ENCODE measurements at regions not wholly inside any gene's neighbourhood (a gene's known extent, or its start where the extent isn't known, plus 50 kb on each side); places are given as distances from the start of the nearest gene placed in this dataset.

DNA sequence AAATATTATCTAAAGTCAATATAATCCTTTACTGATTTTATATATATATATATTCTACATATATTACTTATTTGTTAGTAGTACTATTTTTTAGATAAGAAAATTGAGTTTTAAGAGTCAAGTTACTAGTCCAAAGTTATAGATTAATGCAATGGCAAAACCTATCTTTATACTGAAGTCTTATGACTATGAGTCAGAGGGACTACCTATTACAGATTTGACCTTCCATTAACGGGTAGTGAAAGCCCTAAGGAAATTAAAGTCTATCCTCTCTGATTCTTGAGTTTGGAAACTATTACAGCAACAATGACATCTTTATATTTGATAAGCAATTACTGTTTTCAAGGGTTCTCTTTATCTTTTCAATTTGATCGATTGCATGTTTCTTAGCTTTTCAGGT, 315.8 kb downstream of the CASP12 start:
- Histone ChIP-seq H3K4me2 (ENCODE audit: low read depth, low read length) (no peak overlapping the region), H3K18ac (ENCODE audit: low read depth, low read length) (no peak overlapping the region), H2AK5ac (ENCODE audit: low read depth, low read length) (no peak overlapping the region), H3K4me3 (ENCODE audit: insufficient read depth, low read depth, low read length) (no peak overlapping the region), H4K8ac (ENCODE audit: low read depth in 2 of 2, low read length in 2 of 2) (no peak overlapping the region), H3K9me3 (ENCODE audit: control insufficient read depth, insufficient read depth, low read length) (peaks cover 2% of the 10 kb centered on the region; the same call in 1 of the 2 replicates), H3K9ac (ENCODE audit: low read depth, low read length) (no peak overlapping the region), H2AK9ac (replicated peaks; ENCODE audit: low read depth, low read length, poor library complexity) (no peak overlapping the region), H3K9me1 (ENCODE audit: insufficient read depth, low read length) (no peaks in the 10 kb centered on the region), H3K56ac (ENCODE audit: extremely low read depth, insufficient read depth, low read length) (no peak overlapping the region), H3K14ac (replicated peaks; ENCODE audit: low read depth, low read length) (no peak overlapping the region), H3K4me1 (ENCODE audit: control insufficient read depth, insufficient read depth, low read length) (no peaks in the 10 kb centered on the region), H2BK120ac (ENCODE audit: low read depth, low read length) (no peak overlapping the region), H3K27me3 (ENCODE audit: control insufficient read depth, insufficient read depth, low read length) (no peaks in the 10 kb centered on the region), H3K27ac (ENCODE audit: insufficient read depth, low read length) (no peak overlapping the region), H4K91ac (ENCODE audit: insufficient read depth, low read depth, low read length) (no peak overlapping the region), H2BK20ac (ENCODE audit: low read depth, low read length) (no peak overlapping the region), H4K5ac (ENCODE audit: low read depth, low read length) (no peak overlapping the region), H2BK5ac (ENCODE audit: low read depth, low read length, poor library complexity, severe bottlenecking) (no peak overlapping the region), H3K79me1 (ENCODE audit: low read depth in 1 of 2, low read length in 2 of 2) (no peaks in the 10 kb centered on the region), H3K4ac (ENCODE audit: low read depth, low read length) (no peak overlapping the region), H4K20me1 (ENCODE audit: insufficient read depth, low read length) (no peaks in the 10 kb centered on the region), H2BK15ac (ENCODE audit: low read depth, low read length) (no peak overlapping the region), H3K36me3 (ENCODE audit: control insufficient read depth, insufficient read depth, low read length) (no peaks in the 10 kb centered on the region), H2AFZ (replicated peaks; ENCODE audit: low read length, poor library complexity) (no peak overlapping the region), H3K23ac (ENCODE audit: low read depth, low read length) (no peak overlapping the region)
- no peak for TF ChIP-seq CEBPB (IDR thresholded peaks at IDR 0.05; ENCODE audit: low read depth, low read length)
- no peak for TF ChIP-seq FOS (IDR thresholded peaks at IDR 0.05; ENCODE audit: low read depth, low read length)
- no peak for TF ChIP-seq POLR2A (IDR thresholded peaks at IDR 0.05; ENCODE audit: low read depth, low read length)
- TF ChIP-seq MXI1 (IDR thresholded peaks at IDR 0.05; ENCODE audit: borderline replicate concordance, low read depth, low read length) = no peak
- TF ChIP-seq NFE2L2 (IDR thresholded peaks at IDR 0.05; ENCODE audit: low read depth, low read length) = no peak
- no peak for TF ChIP-seq SMC3 (IDR thresholded peaks at IDR 0.05; ENCODE audit: low read depth, low read length)
- TF ChIP-seq, protein P1, sequence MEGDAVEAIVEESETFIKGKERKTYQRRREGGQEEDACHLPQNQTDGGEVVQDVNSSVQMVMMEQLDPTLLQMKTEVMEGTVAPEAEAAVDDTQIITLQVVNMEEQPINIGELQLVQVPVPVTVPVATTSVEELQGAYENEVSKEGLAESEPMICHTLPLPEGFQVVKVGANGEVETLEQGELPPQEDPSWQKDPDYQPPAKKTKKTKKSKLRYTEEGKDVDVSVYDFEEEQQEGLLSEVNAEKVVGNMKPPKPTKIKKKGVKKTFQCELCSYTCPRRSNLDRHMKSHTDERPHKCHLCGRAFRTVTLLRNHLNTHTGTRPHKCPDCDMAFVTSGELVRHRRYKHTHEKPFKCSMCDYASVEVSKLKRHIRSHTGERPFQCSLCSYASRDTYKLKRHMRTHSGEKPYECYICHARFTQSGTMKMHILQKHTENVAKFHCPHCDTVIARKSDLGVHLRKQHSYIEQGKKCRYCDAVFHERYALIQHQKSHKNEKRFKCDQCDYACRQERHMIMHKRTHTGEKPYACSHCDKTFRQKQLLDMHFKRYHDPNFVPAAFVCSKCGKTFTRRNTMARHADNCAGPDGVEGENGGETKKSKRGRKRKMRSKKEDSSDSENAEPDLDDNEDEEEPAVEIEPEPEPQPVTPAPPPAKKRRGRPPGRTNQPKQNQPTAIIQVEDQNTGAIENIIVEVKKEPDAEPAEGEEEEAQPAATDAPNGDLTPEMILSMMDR (conservative IDR thresholded peaks at IDR 0.05; ENCODE audit: low read depth, low read length) = no peak
- TF ChIP-seq MAZ (IDR thresholded peaks at IDR 0.05; ENCODE audit: borderline replicate concordance, low read depth, low read length) = no peak
- TF ChIP-seq CHD1 (IDR thresholded peaks at IDR 0.05; ENCODE audit: low read depth, low read length) = no peak
- TF ChIP-seq, protein P2, sequence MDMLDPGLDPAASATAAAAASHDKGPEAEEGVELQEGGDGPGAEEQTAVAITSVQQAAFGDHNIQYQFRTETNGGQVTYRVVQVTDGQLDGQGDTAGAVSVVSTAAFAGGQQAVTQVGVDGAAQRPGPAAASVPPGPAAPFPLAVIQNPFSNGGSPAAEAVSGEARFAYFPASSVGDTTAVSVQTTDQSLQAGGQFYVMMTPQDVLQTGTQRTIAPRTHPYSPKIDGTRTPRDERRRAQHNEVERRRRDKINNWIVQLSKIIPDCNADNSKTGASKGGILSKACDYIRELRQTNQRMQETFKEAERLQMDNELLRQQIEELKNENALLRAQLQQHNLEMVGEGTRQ (IDR thresholded peaks at IDR 0.05; ENCODE audit: low read depth, low read length) = no peak
- TF ChIP-seq, protein P3, sequence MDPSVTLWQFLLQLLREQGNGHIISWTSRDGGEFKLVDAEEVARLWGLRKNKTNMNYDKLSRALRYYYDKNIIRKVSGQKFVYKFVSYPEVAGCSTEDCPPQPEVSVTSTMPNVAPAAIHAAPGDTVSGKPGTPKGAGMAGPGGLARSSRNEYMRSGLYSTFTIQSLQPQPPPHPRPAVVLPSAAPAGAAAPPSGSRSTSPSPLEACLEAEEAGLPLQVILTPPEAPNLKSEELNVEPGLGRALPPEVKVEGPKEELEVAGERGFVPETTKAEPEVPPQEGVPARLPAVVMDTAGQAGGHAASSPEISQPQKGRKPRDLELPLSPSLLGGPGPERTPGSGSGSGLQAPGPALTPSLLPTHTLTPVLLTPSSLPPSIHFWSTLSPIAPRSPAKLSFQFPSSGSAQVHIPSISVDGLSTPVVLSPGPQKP (IDR thresholded peaks at IDR 0.05; ENCODE audit: borderline replicate concordance, low read depth, low read length) = no peak
- no peak for TF ChIP-seq BHLHE40 (IDR thresholded peaks at IDR 0.05; ENCODE audit: low read depth, low read length)
- ChIA-PET POLR2A (ENCODE audit: unreplicated experiment) (no interaction called here), CTCF (no interaction called here)
- intact Hi-C loops (cut with micrococcal nuclease) = no loop called here
- in situ Hi-C loops (cut with MboI; ENCODE audit: low sequenced_read_pairs) = no loop called here
- DNase-seq (no peak), ATAC-seq (ENCODE audit: low read depth) (no peak)
- dilution Hi-C loops (cut with HindIII; ENCODE audit: low sequenced_read_pairs, unreplicated experiment) = no loop called here
- no CpG with 5 or more reads among the region's 2 CpGs for WGBS, 2 experiments (ENCODE audit: extremely low coverage in 2 of 2, insufficient read length in 1 of 2)
- BruUV-seq (replicated peaks) = no TSS peak

All from IMR-90 (cell line).